Right kidney (tissue), 1 donor: ENCODE measurements at regions not wholly inside any gene's neighbourhood (a gene's known extent, or its start where the extent isn't known, plus 50 kb on each side); places are given as distances from the start of the nearest gene placed in this dataset.
"Not testable (repeated sequence)": the region's sequence is repeated elsewhere in the genome, so short reads cannot be mapped to it uniquely, and the experiment has no call there.

Source experiments
- DNase-seq: peaks from one replicate; pipeline ENCODE4 v3.0.0-alpha.2; 2016

GRCh38 chr4:140246216-140246615 lies 92.2 kb upstream of the MAML3 start:
- DNase-seq, result no peak

GRCh38 chr4:140244328-140244727 lies 90.3 kb upstream of the MAML3 start:
- DNase-seq, result no peak

- DNase-seq, result peak; percentile 62
Observed at GRCh38 chr4:140243278-140243753, 89.3 kb upstream of the MAML3 start.

- no peak for DNase-seq
Observed at GRCh38 chr4:140242357-140243277, 88.6 kb upstream of the MAML3 start.

GRCh38 chr4:140240237-140240636 lies 86.3 kb upstream of the MAML3 start:
- no peak for DNase-seq

- no peak for DNase-seq
Observed at GRCh38 chr4:140239311-140239710, 85.3 kb upstream of the MAML3 start.

GRCh38 chr4:140238351-140239056 lies 84.5 kb upstream of the MAML3 start:
- DNase-seq, result peak; percentile 41

GRCh38 chr4:140237616-140238350 lies 83.8 kb upstream of the MAML3 start:
- DNase-seq, result peak; percentile 76

GRCh38 chr4:140236654-140237169 lies 82.7 kb upstream of the MAML3 start:
- no peak for DNase-seq

GRCh38 chr4:140234697-140235060 lies 80.7 kb upstream of the MAML3 start:
- no peak for DNase-seq

- DNase-seq, result no peak
Observed at GRCh38 chr4:140233791-140234696, 80.1 kb upstream of the MAML3 start.

- no peak for DNase-seq
Observed at GRCh38 chr4:140229881-140230280, 75.9 kb upstream of the MAML3 start.

- no peak for DNase-seq
Observed at GRCh38 chr4:140227286-140227685, 73.3 kb upstream of the MAML3 start.

GRCh38 chr4:140223056-140223810 lies 69.2 kb upstream of the MAML3 start:
- no peak for DNase-seq

- no peak for DNase-seq
Observed at GRCh38 chr4:140222171-140222570, 68.2 kb upstream of the MAML3 start.

- no peak for DNase-seq
Observed at GRCh38 chr4:140220058-140220457, 66.1 kb upstream of the MAML3 start.

- DNase-seq, result no peak
Observed at GRCh38 chr4:140219567-140219966, 65.6 kb upstream of the MAML3 start.

- DNase-seq, result not testable (repeated sequence)
Observed at GRCh38 chr4:140219070-140219469, 65.1 kb upstream of the MAML3 start.

- DNase-seq, result no peak
Observed at GRCh38 chr4:140213749-140214148, 59.8 kb upstream of the MAML3 start.

- DNase-seq, result no peak
Observed at GRCh38 chr4:140213116-140213515, 59.1 kb upstream of the MAML3 start.

- DNase-seq, result no peak
Observed at GRCh38 chr4:140212646-140213045, 58.7 kb upstream of the MAML3 start.
